ENCODE measurements at regions not wholly inside any gene's neighbourhood (a gene's known extent, or its start where the extent isn't known, plus 50 kb on each side); places are given as distances from the start of the nearest gene placed in this dataset.

GRCh38 chr6:10202581-10202980, 212.3 kb downstream of the TFAP2A start:
- CTCF ChIA-PET, result no interaction called here
- no peak for DNase-seq (ENCODE audit: low spot score)
- no peak overlapping the region for H3K4me3 ChIP-seq (ENCODE audit: low read depth, low read length, poor library complexity, severe bottlenecking)
- no peaks in the 10 kb centered on the region for H3K9me3 ChIP-seq (ENCODE audit: low read depth, low read length, poor library complexity, severe bottlenecking)
- no peaks in the 10 kb centered on the region for H3K4me1 ChIP-seq (ENCODE audit: insufficient read depth, low read length, poor library complexity, severe bottlenecking)
- no peaks in the 10 kb centered on the region for H3K36me3 ChIP-seq (ENCODE audit: insufficient read depth, low read length, poor library complexity, severe bottlenecking)
- POLR2A ChIA-PET (ENCODE audit: low non-redundant PET), result no interaction called here
- intact Hi-C loops (cut with micrococcal nuclease; ENCODE audit: unreplicated experiment), result no loop called here
- TF ChIP-seq, protein P1, sequence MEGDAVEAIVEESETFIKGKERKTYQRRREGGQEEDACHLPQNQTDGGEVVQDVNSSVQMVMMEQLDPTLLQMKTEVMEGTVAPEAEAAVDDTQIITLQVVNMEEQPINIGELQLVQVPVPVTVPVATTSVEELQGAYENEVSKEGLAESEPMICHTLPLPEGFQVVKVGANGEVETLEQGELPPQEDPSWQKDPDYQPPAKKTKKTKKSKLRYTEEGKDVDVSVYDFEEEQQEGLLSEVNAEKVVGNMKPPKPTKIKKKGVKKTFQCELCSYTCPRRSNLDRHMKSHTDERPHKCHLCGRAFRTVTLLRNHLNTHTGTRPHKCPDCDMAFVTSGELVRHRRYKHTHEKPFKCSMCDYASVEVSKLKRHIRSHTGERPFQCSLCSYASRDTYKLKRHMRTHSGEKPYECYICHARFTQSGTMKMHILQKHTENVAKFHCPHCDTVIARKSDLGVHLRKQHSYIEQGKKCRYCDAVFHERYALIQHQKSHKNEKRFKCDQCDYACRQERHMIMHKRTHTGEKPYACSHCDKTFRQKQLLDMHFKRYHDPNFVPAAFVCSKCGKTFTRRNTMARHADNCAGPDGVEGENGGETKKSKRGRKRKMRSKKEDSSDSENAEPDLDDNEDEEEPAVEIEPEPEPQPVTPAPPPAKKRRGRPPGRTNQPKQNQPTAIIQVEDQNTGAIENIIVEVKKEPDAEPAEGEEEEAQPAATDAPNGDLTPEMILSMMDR (conservative IDR thresholded peaks at IDR 0.05; ENCODE audit: low read depth, low read length), result no peak
- TF ChIP-seq EZH2 (IDR thresholded peaks at IDR 0.05; ENCODE audit: borderline replicate concordance, low read depth, low read length, poor library complexity, severe bottlenecking), result no peak
- BruUV-seq (replicated peaks), result no TSS peak
- H3K27ac ChIP-seq (ENCODE audit: low read depth, low read length, poor library complexity, severe bottlenecking), result no peak overlapping the region
- H3K27me3 ChIP-seq (replicated peaks; ENCODE audit: insufficient read depth, low read depth, low read length, poor library complexity), result no peaks in the 10 kb centered on the region

GRCh38 chr6:10201606-10202510, 213.0 kb downstream of the TFAP2A start:
- Histone ChIP-seq H3K27me3 (replicated peaks; ENCODE audit: insufficient read depth, low read depth, low read length, poor library complexity) (no peaks in the 10 kb centered on the region), H3K27ac (ENCODE audit: low read depth, low read length, poor library complexity, severe bottlenecking) (no peak overlapping the region), H3K9me3 (ENCODE audit: low read depth, low read length, poor library complexity, severe bottlenecking) (no peaks in the 10 kb centered on the region), H3K4me1 (ENCODE audit: insufficient read depth, low read length, poor library complexity, severe bottlenecking) (no peaks in the 10 kb centered on the region), H3K4me3 (ENCODE audit: low read depth, low read length, poor library complexity, severe bottlenecking) (no peak overlapping the region), H3K36me3 (ENCODE audit: insufficient read depth, low read length, poor library complexity, severe bottlenecking) (no peaks in the 10 kb centered on the region)
- no peak for DNase-seq (ENCODE audit: low spot score)
- no peak for TF ChIP-seq EZH2 (IDR thresholded peaks at IDR 0.05; ENCODE audit: borderline replicate concordance, low read depth, low read length, poor library complexity, severe bottlenecking)
- TF ChIP-seq, protein P1 (conservative IDR thresholded peaks at IDR 0.05; ENCODE audit: low read depth, low read length), result no peak
- intact Hi-C loops (cut with micrococcal nuclease; ENCODE audit: unreplicated experiment), result no loop called here
- ChIA-PET CTCF (no interaction called here), POLR2A (ENCODE audit: low non-redundant PET) (no interaction called here)
- no TSS peak for BruUV-seq (replicated peaks)

- POLR2A ChIA-PET (ENCODE audit: low non-redundant PET), result no interaction called here
- no peak overlapping the region for H3K4me3 ChIP-seq (ENCODE audit: low read depth, low read length, poor library complexity, severe bottlenecking)
- no peak for TF ChIP-seq EZH2 (IDR thresholded peaks at IDR 0.05; ENCODE audit: borderline replicate concordance, low read depth, low read length, poor library complexity, severe bottlenecking)
- TF ChIP-seq, protein P1 (conservative IDR thresholded peaks at IDR 0.05; ENCODE audit: low read depth, low read length), result no peak
- CTCF ChIA-PET, result no interaction called here
- no peaks in the 10 kb centered on the region for H3K4me1 ChIP-seq (ENCODE audit: insufficient read depth, low read length, poor library complexity, severe bottlenecking)
- no peaks in the 10 kb centered on the region for H3K9me3 ChIP-seq (ENCODE audit: low read depth, low read length, poor library complexity, severe bottlenecking)
- no TSS peak for BruUV-seq (replicated peaks)
- no peak overlapping the region for H3K27ac ChIP-seq (ENCODE audit: low read depth, low read length, poor library complexity, severe bottlenecking)
- intact Hi-C loops (cut with micrococcal nuclease; ENCODE audit: unreplicated experiment), result no loop called here
- no peaks in the 10 kb centered on the region for H3K27me3 ChIP-seq (replicated peaks; ENCODE audit: insufficient read depth, low read depth, low read length, poor library complexity)
- DNase-seq (ENCODE audit: low spot score), result no peak
- no peaks in the 10 kb centered on the region for H3K36me3 ChIP-seq (ENCODE audit: insufficient read depth, low read length, poor library complexity, severe bottlenecking)
Observed at GRCh38 chr6:10196090-10196489, 218.8 kb downstream of the TFAP2A start.

All from A673 (cell line).